DMS53 (cell line): ENCODE measurements at regions not wholly inside any gene's neighbourhood (a gene's known extent, or its start where the extent isn't known, plus 50 kb on each side); places are given as distances from the start of the nearest gene placed in this dataset.

Source experiments
- DNase-seq: peaks from one replicate; lab custom pipeline; 2025; lab: John Stamatoyannopoulos, UW

DNA sequence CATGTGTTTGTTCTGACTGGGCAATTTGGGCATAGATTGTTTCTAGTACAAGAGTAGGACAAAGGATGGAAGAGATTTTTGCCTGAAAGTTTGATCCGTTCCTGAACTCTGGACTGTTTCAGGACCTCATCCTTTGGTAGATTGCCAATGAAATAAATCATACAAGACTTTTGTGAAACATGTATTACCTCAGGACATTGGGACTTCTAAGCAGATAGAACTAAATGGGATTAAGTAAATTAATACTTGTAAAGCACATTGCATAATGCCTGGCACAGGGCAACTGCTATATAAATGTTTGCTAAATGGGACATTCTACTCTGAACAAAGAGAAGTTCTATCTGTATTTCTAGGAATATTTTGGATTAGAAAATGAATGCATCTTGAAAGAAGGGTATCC lies 164.8 kb upstream of the RPS6KA3 start:
- DNase-seq: no peak

DNA sequence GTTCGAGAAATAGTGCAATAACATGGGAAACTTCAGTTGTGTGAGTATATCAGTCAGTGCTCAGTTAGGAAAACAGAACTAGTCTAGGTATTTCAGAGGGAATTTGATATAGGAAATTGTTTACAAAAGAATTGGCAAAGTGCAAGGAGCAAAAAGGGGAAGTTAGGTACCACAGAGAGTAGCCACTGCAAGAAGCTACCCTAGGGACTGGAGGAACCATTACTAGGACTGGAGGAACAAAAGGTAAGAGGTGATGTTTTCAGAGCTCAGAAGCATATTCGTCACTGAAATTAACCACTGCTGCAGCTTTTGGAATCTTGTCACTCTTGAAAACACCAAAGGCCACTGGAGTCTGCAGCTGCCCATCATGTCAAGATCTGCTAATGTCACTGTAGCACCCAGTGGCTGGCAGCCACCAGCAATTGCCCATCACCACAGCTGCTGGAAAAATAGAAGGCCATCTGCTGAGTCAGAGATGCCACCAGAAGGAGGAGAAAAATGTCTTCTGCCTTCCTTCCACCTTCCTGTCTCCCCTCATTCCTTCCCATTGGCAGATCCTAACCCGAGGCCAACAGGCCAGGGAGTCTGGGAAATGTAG lies 160.6 kb upstream of the RPS6KA3 start:
- DNase-seq: no peak

DNA sequence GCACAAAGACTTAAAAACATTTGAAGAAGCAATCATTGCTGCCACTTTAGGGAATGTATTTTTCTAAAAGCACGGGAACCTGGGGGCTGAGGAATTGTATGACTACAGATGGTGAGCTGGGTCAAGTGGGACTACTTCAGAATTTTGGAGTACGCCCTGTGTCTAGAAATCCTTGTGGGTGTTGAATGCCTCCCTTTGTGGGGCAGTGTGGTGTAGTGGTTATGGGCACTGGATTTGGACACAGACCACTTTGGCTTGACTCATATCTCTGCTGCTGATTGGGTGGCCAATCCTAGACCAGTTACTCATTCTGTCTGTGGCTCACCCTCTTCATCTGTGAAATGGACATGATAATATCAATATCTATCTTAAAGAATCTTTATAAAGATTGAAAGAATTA lies 155.0 kb upstream of the RPS6KA3 start:
- DNase-seq: no peak

DNA sequence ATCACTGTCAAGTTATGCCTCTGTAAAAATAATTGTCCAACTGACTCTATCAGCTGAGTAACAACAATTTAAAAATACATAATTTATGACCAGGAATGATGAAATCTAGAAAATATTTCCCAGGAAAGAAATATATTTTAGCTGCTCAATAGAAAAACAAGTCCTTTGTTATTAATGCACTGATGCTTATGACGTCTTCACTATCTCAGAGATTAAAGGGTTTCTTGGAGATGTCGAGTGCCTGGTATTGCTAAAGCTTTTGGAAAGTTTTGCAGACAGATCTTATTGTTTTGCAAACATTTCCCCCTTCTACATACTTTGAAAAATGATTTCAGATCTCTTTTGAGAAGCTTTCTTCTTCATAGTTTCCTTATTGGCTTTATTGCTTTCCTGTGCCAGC lies 154.6 kb upstream of the RPS6KA3 start:
- no peak for DNase-seq

DNA sequence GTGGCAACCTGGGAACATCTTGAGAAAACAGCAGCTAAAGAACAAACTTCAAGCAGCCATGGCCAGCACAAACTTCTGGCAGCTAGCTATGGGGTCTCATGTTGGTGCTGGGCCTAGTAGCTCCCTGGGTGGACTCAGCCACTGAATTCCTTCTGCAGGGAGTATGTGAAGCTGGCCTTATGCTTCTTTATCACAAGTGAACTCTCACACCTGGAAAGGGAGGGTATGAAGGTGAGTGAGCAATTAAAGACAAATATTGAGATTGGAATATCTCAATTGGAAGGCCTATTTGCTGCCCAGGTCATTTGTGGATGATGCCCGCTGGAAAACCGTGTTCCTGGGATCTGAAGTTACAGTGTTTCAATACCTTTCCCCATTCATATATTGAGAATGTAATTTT lies 153.3 kb upstream of the RPS6KA3 start:
- no peak for DNase-seq

DNA sequence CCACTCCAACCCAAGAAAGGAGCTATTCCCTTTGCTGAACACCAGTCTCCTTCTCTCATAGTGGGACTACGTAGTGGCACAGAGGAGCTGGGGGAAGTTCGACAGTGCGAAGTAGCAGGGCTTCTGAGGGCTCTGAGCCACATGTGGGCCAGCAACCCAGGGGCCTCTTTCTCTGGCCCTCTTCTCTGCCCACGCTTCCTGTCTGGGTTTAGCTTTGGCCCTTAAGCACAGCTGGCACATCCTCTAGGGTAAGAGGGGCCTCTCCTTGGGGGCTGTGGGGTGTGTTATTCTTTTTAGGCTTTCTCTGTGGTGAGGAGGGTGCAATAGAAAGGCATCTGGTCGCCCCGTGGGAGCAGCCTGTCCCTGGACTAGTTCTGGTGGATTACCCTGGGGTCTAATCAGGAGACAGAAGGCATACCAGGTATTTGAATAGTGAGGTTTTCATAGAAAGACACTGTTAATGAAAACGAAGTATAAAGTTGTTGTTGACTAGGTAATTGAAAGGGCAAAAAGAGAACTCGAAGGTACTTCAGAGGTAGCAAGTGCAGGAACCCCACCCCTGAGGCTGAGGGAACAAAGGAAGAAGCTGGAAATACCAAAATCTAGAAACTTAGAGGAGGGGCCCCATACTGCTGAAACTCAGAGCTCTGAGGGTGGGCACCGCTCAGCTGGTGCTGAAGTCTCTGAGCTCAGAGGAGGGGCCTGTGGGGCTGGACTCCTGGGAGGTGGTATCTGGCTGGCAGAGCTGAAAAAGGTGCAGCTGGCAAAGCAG lies 151.9 kb upstream of the RPS6KA3 start:
- DNase-seq: no peak

DNA sequence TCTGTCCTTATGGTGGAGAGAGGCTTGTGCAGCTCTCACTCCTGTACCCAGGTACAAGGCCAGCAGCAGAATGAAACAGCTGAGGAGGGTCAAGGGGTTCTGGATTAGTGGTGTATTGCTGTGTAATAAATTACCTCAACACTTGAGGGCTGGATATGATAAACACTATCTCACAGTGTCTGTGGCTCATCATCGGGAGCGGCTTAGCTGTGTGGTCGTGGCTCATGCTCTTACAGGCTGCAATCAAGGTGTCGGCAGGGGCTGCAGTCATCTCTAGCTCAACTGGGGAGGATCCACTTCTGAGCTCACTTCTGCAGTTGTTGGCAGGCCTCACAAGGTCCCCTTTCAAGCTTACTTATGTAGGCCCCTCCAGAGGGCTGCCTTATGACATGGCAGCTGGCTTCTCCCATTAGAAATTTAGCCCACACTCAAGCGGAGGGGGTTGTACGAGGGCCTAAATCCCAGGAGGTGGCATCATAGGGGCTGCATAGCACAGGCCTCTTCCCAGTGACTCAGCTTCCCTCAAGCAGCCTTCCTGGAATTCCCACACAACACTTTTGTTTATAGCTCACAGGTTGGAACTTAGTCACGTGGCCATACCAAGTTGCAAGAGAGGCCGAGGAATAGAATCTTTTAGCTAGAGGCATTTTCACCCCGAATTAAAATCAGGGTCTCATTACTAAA lies 148.2 kb upstream of the RPS6KA3 start:
- DNase-seq: peak; percentile 12

DNA sequence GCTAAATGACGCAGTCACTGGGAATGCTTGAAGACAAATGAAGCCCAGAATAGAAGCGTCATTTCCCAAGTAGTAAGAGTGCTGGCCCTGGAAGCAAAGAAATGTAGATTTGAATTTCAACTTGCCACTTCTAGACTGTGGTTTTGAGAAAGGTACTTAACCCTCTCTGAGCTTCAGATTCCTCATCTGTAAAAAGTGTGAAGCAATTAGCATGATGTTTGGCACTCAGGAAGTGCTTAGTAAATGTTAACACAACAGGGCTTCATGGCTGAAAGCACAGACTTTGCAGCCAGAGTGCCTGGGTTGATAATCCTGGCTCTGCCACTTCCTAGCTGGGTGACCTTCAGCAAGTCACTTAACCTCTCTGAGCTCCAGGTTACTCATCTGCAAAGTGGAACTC lies 147.4 kb upstream of the RPS6KA3 start:
- peak; percentile 3 for DNase-seq

DNA sequence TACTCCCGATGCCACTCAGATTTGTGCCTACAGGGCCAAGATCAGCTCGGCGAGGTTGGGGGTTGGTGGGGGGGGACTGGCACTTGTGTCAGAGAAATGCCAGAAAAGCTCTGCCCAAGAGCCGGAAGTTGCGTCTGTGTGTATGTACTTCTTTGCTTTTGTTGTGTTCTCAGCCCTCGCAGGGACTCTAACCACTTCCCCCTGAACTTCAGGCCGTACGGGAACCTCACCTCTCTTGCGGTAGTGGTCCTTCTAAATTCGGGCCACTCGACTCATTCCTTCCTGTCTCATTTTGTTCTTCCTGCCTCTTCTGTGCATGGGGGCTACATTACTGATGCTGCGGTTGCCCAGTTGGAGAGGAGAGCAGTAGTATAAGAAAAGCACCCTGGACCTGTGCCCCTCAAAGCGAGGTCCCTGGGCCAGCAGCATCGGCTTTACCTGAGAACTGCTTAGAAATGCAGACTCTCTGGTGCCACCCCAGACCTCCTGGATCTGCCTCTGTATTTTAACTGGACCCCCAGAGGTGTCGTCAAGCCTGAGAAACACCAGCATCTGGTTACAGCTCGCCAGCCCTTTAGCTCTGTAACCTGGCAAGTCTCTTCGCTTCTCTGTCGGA lies 146.3 kb upstream of the RPS6KA3 start:
- no peak for DNase-seq

DNA sequence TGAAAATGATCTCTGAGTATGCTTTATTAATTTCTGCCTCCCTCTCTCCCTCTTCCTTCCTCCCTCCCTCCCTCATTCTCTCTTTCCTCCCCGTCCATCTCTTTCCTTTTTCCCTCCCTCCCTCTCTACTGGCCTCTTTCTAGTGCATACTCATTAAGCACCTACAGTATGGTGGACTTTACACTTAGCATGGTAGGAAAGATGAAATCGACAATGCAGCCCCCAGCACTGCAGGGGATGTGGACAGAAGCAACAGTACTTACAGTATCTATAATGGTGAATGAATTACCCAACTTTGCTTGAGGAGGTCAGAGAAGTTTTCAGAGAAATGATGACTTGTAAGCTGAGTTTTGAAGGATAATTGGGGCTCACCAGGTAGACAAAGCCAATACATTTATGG lies 143.8 kb upstream of the RPS6KA3 start:
- DNase-seq: no peak

DNA sequence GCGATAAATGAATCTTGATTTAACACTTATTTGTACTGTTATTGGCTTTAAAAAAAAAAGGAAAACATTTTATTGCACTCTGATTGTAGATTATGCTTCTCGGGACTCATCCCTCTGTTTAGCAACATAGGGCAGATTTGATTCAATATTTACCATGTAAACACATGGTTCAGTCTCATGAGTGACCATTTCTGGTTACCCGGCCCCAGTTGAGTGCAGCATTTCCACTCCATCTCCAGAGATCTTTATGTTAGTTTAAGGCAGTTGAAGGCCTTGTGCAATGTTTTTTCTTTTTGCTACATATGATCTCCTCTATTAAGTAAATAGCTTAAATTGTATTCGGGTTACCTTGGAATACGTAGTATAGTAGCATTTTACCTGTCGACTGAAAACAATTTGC lies 143.3 kb upstream of the RPS6KA3 start:
- peak; percentile 72 for DNase-seq

DNA sequence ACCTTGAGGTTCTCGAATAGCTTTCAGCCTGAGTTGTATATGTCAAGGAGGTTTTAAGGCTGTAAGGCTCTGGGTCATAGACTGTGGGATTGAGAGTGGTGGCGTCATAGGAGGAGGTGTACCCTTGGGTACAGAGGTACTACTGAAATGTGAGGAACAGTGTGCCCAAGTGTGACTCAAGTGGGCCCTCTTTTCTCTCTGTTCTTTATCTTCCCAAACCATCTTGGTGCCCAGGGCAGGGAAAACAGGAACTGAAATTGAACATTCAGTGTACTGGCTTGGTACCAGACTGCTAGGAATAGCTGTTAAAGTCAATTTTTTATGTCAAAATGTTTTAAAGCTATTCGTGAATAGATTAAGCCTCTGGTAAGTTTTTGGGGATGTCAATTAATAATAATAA lies 136.2 kb upstream of the RPS6KA3 start:
- no peak for DNase-seq

DNA sequence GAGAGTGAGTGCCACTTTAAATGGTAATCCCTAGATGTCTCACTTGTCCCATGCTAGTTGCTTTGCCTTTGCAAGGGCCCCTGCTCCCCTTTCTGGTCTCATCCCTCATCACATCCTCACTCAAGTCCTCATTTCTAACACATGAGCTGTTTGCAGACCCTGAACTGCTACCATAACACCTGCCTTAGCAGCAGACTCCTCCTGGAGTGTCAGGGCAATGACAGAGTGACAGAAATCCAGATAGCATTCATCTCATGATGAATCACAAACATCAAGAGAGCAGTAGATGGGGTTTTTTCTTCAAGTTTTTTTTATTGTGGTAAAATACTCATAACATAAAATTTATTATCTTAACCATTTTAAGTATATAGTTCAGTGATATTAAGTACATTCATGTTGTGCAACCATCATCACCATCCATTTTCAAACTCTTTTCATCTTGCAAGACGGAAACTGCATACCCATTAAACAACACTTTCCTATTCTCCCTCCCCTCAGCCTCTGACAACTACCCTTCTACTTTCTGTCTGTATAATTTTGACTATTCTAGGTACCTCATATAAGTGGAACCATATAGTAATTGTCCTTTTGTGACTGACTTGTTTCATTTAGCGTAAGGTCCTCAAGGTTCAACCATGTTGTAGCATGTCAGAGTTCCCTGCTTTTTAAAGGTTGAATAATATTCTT lies 133.2 kb upstream of the RPS6KA3 start:
- DNase-seq: no peak

DNA sequence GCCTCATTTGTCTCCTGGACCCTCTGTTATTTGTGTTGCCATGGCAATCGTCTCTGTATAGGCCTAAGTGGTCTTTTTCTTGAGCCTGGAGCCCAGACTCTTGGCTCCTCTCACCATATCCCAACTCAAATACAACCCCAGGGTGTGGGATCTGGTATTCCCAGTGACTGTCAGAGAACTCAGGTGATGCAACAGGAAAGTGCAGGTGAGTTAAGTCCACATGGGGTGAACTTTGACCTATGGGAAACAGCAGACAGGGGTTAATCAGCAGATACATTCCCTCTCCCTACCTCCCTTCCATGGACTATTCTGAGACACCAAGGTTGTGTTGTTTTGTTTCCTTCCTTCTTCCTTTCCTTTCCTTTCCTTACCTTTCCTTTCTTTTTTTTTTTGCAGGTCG lies 130.9 kb upstream of the RPS6KA3 start:
- peak; percentile 15 for DNase-seq

DNA sequence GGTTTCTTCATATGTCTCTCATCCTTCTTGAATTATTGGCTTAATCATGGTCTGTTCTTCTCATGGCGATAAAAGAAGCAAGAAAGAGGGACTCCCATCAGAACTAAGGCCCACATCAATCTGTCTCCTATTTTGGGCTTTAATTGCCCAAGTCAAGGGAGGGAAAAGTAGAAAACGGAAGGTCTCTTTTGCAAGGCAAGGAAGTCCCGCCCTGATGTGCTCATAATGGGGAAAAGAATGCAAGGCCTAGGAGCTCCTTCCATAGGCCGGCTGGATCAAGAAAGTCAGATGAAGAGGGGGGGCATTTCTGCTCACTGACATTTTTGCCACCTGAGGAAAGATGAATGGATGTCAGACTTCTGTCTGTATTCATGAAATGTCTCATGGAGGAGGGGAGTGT lies 127.7 kb upstream of the RPS6KA3 start:
- DNase-seq: no peak

DNA sequence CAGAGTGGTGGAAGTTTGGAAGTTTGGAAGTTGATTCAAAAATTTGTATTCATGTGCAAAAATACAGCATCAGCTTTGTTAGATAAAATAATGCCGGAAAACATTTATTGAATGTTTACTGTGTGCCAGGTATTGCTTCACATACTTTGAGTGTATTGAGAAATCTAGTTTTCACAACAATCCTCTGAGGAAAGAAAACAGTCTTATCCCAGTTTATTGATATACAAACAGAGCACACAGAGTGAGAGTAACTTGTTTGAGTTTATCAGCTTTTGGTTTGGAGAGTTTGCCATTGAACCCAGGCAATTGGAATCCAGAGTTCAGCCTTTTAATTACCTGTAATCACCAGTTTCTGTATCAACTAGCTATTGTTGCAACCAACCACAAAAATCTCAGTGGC lies 127.2 kb upstream of the RPS6KA3 start:
- DNase-seq: no peak

DNA sequence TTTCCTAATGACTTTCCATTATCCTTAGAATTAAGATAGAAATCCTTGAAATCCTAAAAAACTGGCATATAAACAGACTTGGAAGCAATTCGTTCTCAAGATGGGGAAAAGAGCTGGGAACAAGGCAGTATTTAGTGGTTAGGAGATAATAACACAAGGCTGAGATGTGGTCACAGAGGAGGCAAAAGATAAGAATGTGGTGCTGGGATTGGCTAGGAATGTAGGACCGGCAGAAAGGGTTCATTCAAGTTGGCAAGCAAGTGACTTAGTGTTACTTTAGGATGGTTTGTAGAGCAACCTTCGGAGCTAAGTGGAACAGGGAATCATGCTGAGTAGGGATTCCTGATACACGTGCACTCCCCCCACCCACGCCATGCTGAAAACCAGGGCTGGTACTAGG lies 121.9 kb upstream of the RPS6KA3 start:
- no peak for DNase-seq

DNA sequence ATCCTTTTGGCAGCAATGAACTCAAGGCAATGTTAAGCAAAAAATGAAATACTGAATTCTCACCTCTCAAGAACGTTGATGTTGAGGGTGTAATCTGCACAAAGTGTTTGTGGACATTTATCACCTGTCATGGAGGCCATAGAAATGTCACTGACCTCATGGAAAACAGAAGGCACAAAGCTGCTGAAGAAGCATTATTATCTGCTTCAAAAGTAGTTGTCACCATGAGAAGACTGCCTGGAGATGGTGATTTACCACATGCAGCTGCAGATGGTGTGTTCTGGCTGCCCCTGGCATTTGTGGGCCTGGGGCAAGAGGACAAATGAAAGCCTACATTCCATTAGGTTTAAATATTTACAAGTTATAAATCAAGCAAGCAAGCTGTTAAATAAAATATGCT lies 116.8 kb upstream of the RPS6KA3 start:
- DNase-seq: peak; percentile 44

DNA sequence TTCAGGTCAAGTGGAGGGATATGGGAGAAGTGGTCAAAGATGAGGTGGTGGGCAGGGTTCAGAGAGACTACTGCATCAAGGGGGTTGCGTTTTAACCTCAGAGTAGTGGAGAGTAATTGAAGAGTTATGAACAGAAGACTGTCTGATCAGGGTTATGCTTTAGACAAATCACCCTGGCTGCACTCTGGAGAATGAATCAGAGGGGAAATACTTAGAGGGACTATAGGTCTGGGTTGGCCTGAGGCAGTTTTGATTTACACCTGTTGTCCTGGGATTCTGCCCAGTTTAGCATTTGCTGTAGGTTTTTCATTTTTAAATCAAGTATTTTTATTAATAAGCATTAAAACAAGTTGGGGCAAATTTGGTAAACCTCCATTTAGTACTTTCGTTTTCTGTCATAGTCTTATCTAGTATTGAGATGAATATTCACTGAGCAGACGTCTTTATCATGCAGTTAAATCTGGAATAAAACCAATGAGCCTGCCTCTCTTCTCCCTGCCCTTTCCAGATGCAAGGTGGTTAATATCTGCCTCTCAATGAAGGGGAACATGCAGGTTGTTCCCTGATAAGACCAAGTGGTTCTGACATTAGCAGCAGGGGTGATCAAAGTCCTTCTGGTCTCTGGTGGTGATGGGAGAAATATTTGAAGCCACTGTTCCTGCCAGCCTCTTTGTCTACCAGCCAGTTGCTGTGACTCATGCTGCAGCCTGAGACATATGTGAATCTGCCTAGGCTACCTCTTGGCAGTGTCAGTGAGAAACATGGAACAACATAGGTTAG lies 116.0 kb upstream of the RPS6KA3 start:
- peak; percentile 77 for DNase-seq

DNA sequence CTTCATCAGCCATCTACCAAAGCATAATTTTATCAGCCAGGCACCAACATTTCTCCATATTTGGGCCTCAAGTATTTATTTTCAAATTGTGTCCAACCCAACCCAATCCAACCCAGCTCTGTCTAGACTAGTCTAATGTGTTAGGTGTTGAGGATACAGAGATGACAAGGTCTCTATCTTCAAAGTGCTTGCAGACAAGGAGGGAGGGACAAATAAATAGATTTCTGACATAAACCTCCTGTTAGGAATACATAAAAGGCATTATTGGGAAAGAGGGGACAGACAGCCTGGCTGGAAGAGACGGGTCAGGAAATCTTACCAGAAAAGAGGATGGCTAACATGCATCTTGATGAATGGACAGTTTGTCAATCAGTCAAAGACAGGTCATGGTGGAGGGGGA lies 115.4 kb upstream of the RPS6KA3 start:
- no peak for DNase-seq

DNA sequence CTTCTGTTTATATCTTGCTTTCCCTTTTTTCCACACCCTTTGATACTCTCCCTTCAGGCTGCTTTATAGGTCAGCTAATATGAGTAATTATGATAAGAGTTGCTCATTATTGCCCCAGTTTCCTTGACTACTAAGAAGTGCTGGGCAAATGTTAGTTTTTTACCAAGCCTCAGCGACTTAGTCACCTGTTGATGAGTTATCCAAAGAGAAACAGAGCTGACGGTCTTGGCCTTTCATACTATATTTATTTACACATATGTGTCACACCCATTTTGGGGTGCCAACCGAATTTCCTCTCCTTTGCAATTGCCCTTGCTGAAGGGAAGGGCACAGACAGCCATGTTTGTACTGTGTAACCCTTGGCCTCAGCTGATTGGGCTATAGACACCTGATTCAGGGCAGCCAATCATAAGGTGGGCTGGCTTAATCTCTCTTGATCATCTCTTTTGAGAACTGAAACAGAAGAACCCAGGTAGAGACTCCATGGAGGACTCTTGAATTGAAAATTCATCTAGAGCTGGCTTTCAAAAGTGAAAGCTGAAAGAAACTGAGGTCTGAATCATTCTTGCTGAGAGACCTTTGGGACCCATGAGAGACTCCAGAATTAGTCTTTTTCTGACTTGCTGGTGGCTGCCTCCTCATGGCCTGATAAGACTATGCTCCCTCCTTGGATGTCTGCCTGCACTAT lies 111.7 kb upstream of the RPS6KA3 start:
- DNase-seq: peak; percentile 98
